ENCODE measurements at regions not wholly inside any gene's neighbourhood (a gene's known extent, or its start where the extent isn't known, plus 50 kb on each side); places are given as distances from the start of the nearest gene placed in this dataset.

DNA sequence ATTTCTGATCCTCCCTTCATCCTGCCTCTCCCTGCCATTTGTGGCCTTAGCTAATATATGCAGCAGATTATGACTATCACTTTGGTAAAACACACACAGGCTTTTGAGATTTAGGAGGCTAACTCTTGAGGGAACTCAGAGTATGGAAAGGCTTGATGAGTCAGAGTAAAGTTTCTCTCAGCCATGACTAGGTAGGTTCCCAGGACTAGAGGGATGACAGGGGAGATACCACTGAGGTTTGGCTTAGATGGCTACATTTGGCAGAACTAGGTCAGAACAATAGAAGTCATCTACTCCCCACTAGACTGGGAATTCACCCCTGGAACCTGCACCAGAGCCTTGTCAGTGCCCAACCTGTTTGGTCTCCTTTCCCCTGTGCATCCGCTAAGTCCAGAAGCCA is 585.7 kb downstream of the TLL1 start:
- H3K4me3 ChIP-seq, result no peak overlapping the region
- TF ChIP-seq, protein P1, sequence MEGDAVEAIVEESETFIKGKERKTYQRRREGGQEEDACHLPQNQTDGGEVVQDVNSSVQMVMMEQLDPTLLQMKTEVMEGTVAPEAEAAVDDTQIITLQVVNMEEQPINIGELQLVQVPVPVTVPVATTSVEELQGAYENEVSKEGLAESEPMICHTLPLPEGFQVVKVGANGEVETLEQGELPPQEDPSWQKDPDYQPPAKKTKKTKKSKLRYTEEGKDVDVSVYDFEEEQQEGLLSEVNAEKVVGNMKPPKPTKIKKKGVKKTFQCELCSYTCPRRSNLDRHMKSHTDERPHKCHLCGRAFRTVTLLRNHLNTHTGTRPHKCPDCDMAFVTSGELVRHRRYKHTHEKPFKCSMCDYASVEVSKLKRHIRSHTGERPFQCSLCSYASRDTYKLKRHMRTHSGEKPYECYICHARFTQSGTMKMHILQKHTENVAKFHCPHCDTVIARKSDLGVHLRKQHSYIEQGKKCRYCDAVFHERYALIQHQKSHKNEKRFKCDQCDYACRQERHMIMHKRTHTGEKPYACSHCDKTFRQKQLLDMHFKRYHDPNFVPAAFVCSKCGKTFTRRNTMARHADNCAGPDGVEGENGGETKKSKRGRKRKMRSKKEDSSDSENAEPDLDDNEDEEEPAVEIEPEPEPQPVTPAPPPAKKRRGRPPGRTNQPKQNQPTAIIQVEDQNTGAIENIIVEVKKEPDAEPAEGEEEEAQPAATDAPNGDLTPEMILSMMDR (IDR thresholded peaks at IDR 0.05), result no peak

DNA sequence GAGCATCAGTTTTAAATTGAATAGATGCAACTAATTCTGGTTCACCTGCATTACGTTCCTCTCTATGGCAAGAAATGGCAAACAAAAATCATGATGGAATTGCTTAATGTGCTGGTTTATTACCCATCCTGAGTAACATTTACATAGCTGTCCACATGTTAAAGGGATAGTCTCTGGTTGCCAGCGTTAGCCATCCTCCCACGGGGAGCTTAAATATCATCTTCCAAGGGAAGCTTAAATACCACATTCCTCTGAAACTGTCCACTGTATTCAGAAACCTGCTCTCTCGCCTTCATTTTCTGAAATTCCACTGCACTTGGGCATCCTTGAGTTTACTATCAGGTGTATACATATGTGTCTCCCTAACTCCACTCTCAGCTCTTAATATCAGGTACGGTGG is 586.6 kb downstream of the TLL1 start:
- TF ChIP-seq, protein P1 (IDR thresholded peaks at IDR 0.05), result no peak
- DNase-seq (no peak), ATAC-seq (no peak)
- intact Hi-C loops (cut with DNase I, micrococcal nuclease), result no loop called here
- no peak overlapping the region for H3K4me3 ChIP-seq
- no peaks in the 10 kb centered on the region for H3K4me1 ChIP-seq (ENCODE audit: low read depth)
- no peaks in the 10 kb centered on the region for H3K9me3 ChIP-seq
- no peaks in the 10 kb centered on the region for H3K36me3 ChIP-seq (ENCODE audit: low read depth)

More for the DNA sequence above, 585.7 kb downstream of the TLL1 start:
- DNase-seq, result no peak
- no peak for ATAC-seq
- intact Hi-C loops (cut with DNase I, micrococcal nuclease), result no loop called here
- no peaks in the 10 kb centered on the region for H3K4me1 ChIP-seq (ENCODE audit: low read depth)
- H3K9me3 ChIP-seq, result peaks cover 5% of the 10 kb centered on the region
- H3K36me3 ChIP-seq (ENCODE audit: low read depth), result no peaks in the 10 kb centered on the region

DNA sequence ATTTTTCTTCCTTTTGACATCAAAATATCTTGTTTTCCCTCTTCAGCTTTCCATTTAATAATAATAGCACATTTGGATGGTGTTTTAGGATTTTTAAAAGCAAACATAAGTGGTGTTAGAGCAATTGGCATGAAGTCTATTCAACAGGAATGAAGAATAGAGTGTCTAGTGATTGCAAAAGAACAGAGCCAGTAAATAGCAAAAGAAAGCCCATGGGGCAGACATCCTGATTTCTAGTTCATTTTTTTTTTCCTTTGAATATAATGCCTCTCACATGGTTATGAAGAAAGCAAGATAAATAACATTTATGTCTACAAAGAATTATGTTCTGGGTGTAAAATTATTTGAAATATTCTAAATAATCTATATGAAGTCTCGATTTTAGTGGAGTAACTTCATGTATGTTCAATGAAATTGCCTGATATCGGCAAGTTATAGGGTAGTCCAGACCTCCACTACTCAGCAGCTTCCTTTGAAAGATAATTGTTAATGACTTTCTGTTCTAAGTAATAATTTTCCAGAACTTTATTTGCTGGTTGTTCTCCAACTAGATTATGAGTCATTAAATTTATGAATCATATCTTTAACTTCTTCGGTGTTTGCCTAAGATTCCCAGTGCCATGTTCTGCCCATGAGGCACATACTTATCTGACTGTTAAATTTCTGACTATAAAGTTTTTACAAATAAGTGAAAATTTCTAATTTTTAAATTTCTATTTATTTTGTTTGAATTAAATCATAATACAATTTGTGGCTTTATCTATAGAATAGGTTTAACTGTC is 587.9 kb downstream of the TLL1 start:
- H3K36me3 ChIP-seq (ENCODE audit: low read depth), result no peaks in the 10 kb centered on the region
- no peaks in the 10 kb centered on the region for H3K9me3 ChIP-seq
- DNase-seq, result no peak
- no peak overlapping the region for H3K4me3 ChIP-seq
- H3K4me1 ChIP-seq (ENCODE audit: low read depth), result no peaks in the 10 kb centered on the region
- intact Hi-C loops (cut with DNase I, micrococcal nuclease), result no loop called here
- TF ChIP-seq, protein P1 (IDR thresholded peaks at IDR 0.05), result no peak
- ATAC-seq, result no peak

DNA sequence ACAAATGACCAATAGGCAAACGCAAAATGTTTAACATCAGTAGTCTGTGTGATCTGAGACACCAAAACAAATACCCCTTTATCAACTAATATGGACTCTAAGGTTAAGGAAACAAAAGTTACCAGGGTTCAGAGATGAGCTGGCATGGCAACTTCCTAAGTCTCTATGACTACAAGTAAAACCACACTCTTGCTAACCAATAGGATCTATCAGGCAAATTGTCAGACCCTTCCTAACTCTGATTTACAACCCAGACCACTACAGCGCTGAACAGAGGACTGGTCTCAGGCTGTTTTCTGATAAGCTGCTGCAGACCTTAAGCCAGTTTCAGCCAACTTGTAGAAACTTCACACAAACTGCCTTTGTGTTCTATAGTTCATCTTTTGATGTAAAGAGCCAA is 608.0 kb downstream of the TLL1 start:
- intact Hi-C loops (cut with DNase I, micrococcal nuclease), result no loop called here
- no peak for ATAC-seq

DNA sequence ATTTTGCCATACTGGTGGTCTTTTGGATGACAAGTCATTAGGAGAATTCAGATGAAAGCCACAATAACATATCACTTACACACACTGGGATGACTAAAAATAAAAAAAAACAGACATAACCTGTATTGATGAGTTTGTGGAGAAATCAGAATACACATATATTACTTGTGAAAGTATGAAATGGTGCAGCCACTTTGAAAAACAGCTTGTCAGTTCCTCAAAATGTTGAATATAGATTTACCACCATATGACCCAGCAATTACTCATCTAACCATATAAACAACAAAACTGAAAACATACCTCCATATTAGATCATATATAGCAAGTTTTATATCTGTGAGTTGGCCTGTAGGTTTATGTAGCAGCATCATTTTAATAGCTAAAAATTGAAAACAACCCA is 608.7 kb downstream of the TLL1 start:
- no peak overlapping the region for H3K4me3 ChIP-seq
- DNase-seq, result no peak

More for the DNA sequence above, 608.0 kb downstream of the TLL1 start:
- no peaks in the 10 kb centered on the region for H3K4me1 ChIP-seq (ENCODE audit: low read depth)
- DNase-seq, result no peak
- H3K36me3 ChIP-seq (ENCODE audit: low read depth), result no peaks in the 10 kb centered on the region
- TF ChIP-seq, protein P1 (IDR thresholded peaks at IDR 0.05), result no peak
- H3K4me3 ChIP-seq, result no peak overlapping the region
- H3K9me3 ChIP-seq, result no peaks in the 10 kb centered on the region

More for the DNA sequence above, 608.7 kb downstream of the TLL1 start:
- no peak for ATAC-seq
- intact Hi-C loops (cut with DNase I, micrococcal nuclease), result no loop called here
- Histone ChIP-seq H3K36me3 (ENCODE audit: low read depth) (no peaks in the 10 kb centered on the region), H3K9me3 (no peaks in the 10 kb centered on the region), H3K4me1 (ENCODE audit: low read depth) (no peaks in the 10 kb centered on the region)
- TF ChIP-seq, protein P1 (IDR thresholded peaks at IDR 0.05), result no peak

Data from mucosa of descending colon (tissue), 3 donors.